ENCODE measurements at regions not wholly inside any gene's neighbourhood (a gene's known extent, or its start where the extent isn't known, plus 50 kb on each side); places are given as distances from the start of the nearest gene placed in this dataset.

DNA sequence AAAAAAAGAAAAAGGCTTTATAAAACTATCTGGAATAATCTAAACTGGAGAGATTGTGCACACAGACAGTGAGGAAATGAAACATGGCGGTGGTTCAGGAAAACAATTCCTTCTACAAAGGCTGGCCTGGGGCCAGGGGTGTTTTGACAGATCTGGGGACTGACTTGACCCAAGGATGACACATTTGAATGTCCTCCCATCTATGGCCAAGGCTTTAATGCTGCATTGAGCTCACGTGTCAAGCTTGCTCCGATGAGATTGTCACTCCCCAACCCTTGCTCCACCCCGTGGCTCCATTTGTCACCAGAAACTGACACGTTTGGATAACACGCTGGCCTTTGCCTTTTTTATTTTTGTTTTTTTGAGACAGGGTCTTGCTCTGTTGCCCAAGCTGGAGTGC, 156.1 kb downstream of the ZFP64 start:
- no peak overlapping the region for H3K4ac ChIP-seq (replicated peaks; ENCODE audit: insufficient read length, low read depth, low read length)
- ChIA-PET POLR2A (ENCODE audit: partially characterized antibody) (interaction anchor here (1.1 kb wide), 1 partner anchor 34 kb away, joined by 3 read pairs; no protein-coding TSS in a partner anchor), CTCF (ENCODE audit: partially characterized antibody) (interaction anchor here (1.0 to 1.5 kb wide), 2 partner anchors 11 to 46 kb away, joined by 3 read pairs; no protein-coding TSS in a partner anchor)
- H3K14ac ChIP-seq (ENCODE audit: insufficient read length), result no peak overlapping the region
- no peak overlapping the region for H2BK5ac ChIP-seq (ENCODE audit: low read depth, low read length)
- no peak overlapping the region for H4K5ac ChIP-seq (ENCODE audit: insufficient read length, low read depth, low read length)
- no peaks in the 10 kb centered on the region for H3K79me1 ChIP-seq (ENCODE audit: low read depth, low read length)
- no peak overlapping the region for H3K23ac ChIP-seq (ENCODE audit: insufficient read length)
- TF ChIP-seq RBBP5 (IDR thresholded peaks at IDR 0.05; ENCODE audit: borderline replicate concordance, low read depth, low read length) (no peak), KDM5A (IDR thresholded peaks at IDR 0.05; ENCODE audit: low read length) (no peak), EGR1 (IDR thresholded peaks at IDR 0.05; ENCODE audit: borderline replicate concordance, low read depth, low read length) (no peak), RAD21 (IDR thresholded peaks at IDR 0.05 in 1 of 2, conservative IDR thresholded peaks at IDR 0.05 in 1 of 2; ENCODE audit: low read depth in 2 of 2, low read length in 2 of 2) (no peak), TAF1 (IDR thresholded peaks at IDR 0.05; ENCODE audit: low read depth, low read length) (no peak)
- no peak overlapping the region for H2BK15ac ChIP-seq (ENCODE audit: low read length)
- no peak overlapping the region for H3K56ac ChIP-seq (replicated peaks; ENCODE audit: insufficient read length, low read depth, low read length)
- H3K36me3 ChIP-seq (ENCODE audit: control insufficient read depth in 2 of 4, insufficient read depth in 4 of 4, low read length in 3 of 4), result no peaks in the 10 kb centered on the region
- no peak overlapping the region for H3K4me3 ChIP-seq (ENCODE audit: extremely low read depth in 1 of 4, insufficient read depth in 2 of 4, low read depth in 3 of 4, low read length in 4 of 4)
- no peak overlapping the region for H3K4me2 ChIP-seq (ENCODE audit: insufficient read depth in 1 of 2, low read depth in 2 of 2, low read length in 2 of 2)
- H2BK120ac ChIP-seq (replicated peaks; ENCODE audit: low read depth, low read length), result no peak overlapping the region
- 92% methylated on average over 6 of the region's 6 CpGs; no CpG with 5 or more reads in 1 of the 2 experiments for WGBS, 2 experiments (ENCODE audit: extremely low coverage in 1 of 2, insufficient coverage in 1 of 2, insufficient read length in 1 of 2, insufficient replicate concordance in 2 of 2, low coverage in 1 of 2, low lambda C conversion rate in 2 of 2, missing lambda C conversion rate in 1 of 2)
- no peaks in the 10 kb centered on the region for H3K9me3 ChIP-seq (ENCODE audit: insufficient read depth in 2 of 2, low read depth in 1 of 2, low read length in 1 of 2)
- peaks cover 0 to 4% (median 2%) of the 10 kb centered on the region in 4 experiments; a peak in 3 of 7 replicates for H3K4me1 ChIP-seq (replicated peaks in 1 of 4; ENCODE audit: control insufficient read depth in 3 of 4, insufficient read depth in 4 of 4, low read length in 3 of 4)
- H3K23me2 ChIP-seq (ENCODE audit: low read depth, low read length), result no peaks in the 10 kb centered on the region
- no peak overlapping the region; the same call in 1 of the 2 replicates for H4K8ac ChIP-seq (ENCODE audit: extremely low read depth, insufficient read depth, low read length)
- no peak overlapping the region for H3K18ac ChIP-seq (ENCODE audit: extremely low read depth, low read length)
- H3K27ac ChIP-seq (ENCODE audit: low read depth, low read length), result no peak overlapping the region
- FAIRE-seq (no peak), DNase-seq (ENCODE audit: low read depth in 1 of 2, low spot score in 2 of 2) (no peak)
- no peaks in the 10 kb centered on the region for H3K79me2 ChIP-seq (ENCODE audit: control insufficient read depth in 1 of 2, insufficient read depth in 2 of 2, low read length in 2 of 2)
- H4K20me1 ChIP-seq (replicated peaks in 1 of 2; ENCODE audit: control insufficient read depth in 1 of 2, insufficient read depth in 2 of 2, low read length in 2 of 2), result no peaks in the 10 kb centered on the region
- no peak overlapping the region for H4K91ac ChIP-seq (replicated peaks; ENCODE audit: insufficient read length, low read length)
- no peak overlapping the region for H2BK12ac ChIP-seq (ENCODE audit: low read depth, low read length)
- no peaks in the 10 kb centered on the region for H3K27me3 ChIP-seq (replicated peaks in 1 of 4; ENCODE audit: control insufficient read depth in 3 of 4, extremely low read depth in 1 of 4, insufficient read depth in 3 of 4, low read length in 3 of 4)
- no peak overlapping the region for H2AK5ac ChIP-seq (ENCODE audit: low read depth, low read length)
- no peak overlapping the region for H3K9ac ChIP-seq (replicated peaks in 1 of 4; ENCODE audit: extremely low read depth in 1 of 4, low read depth in 3 of 4, low read length in 3 of 4)
- H2BK20ac ChIP-seq (ENCODE audit: low read length), result no peak overlapping the region
- no peak overlapping the region for H2AFZ ChIP-seq (ENCODE audit: low read length)

All from H1 (cell line).